Sigmoid colon (tissue), 6 donors: ENCODE measurements at regions not wholly inside any gene's neighbourhood (a gene's known extent, or its start where the extent isn't known, plus 50 kb on each side); places are given as distances from the start of the nearest gene placed in this dataset.

ENCODE experiments used
- DNase-seq: peaks from one replicate; pipeline ENCODE4 v3.0.0-alpha.2; 2019
- H3K27ac ChIP-seq, 4 donors: fragments of 200-600 bp; sonication (generic); one replicate each; pipeline ENCODE4 v1.5.1; 2016 to 2019; ENCODE audit warnings: mild to moderate bottlenecking in 1 of 4
- H3K27me3 ChIP-seq, 3 donors: fragments of 200-600 bp; sonication (generic); one replicate each; pipeline ENCODE4 v1.5.1; 2019; ENCODE audit warnings: mild to moderate bottlenecking in 1 of 3
- H3K36me3 ChIP-seq, 4 donors: fragments of 200-600 bp; sonication (generic); one replicate each; pipeline ENCODE4 v1.5.1; 2016 to 2019
- H3K4me1 ChIP-seq, 4 donors: fragments of 200-600 bp; sonication (generic); one replicate each; pipeline ENCODE4 v1.5.1; 2017 to 2019
- H3K4me3 ChIP-seq, 4 donors: fragments of 200-600 bp; sonication (generic); one replicate each; pipeline ENCODE4 v1.5.1; 2017 to 2019; ENCODE audit warnings: mild to moderate bottlenecking in 2 of 4, moderate library complexity in 1 of 4
- H3K9me3 ChIP-seq, 4 donors: fragments of 200-600 bp in 3 of 4; sonication (generic) in 3 of 4; one replicate each; pipeline versions ENCODE4 v1.5.1 to v1.6.1; 2013 to 2019
- CTCF ChIP-seq, 4 experiments: fragments of 450-650 bp in 3 of 4; fragments of 200-600 bp in 1 of 4; IDR thresholded peaks; one replicate each; pipeline ENCODE4 v1.5.1; 2016 to 2019; ENCODE audit warnings: antibody characterized with exemption in 4 of 4, mild to moderate bottlenecking in 3 of 4, moderate library complexity in 2 of 4
- EP300 ChIP-seq, 4 donors: sonication (generic); formaldehyde crosslinking; IDR thresholded peaks; one replicate each; pipeline ENCODE4 v1.6.1; 2017; ENCODE audit warnings: antibody characterized with exemption in 4 of 4
- POLR2A ChIP-seq, 2 donors: fragments of 450-650 bp; IDR thresholded peaks; one replicate each; pipeline ENCODE4 v1.6.1; 2016; ENCODE audit warnings: antibody characterized with exemption in 2 of 2, mild to moderate bottlenecking in 2 of 2, moderate library complexity in 2 of 2
- POLR2AphosphoS5 ChIP-seq, 4 donors: sonication (generic); formaldehyde crosslinking; IDR thresholded peaks; one replicate each; pipeline ENCODE4 v1.6.1; 2017; ENCODE audit warnings: antibody characterized with exemption in 4 of 4
- WGBS, 2 donors: extraction: QIAGEN DNeasy Blood & Tissue Kit; methylation state at CpG; one replicate each; pipeline ENCODE4 v1.1.7; 2013; 5-methylcytosine and 5-hydroxymethylcytosine counted together
- intact Hi-C: fragments of 100-400 bp; cut with DNase I; formaldehyde crosslinking; loops from one replicate; pipeline ENCODE4 v1.15.1; 2023
- donor health status: healthy with polysubstance abuse.
- donor health status: healthy.

GRCh38 chr7:19368491-19368925 is 223.3 kb upstream of the FERD3L start:
- H3K27ac ChIP-seq = no peak overlapping the region
- WGBS, 2 donors = 89 to 90% methylated on average over 7 of the region's 7 CpGs
- H3K36me3 ChIP-seq = no peaks in the 10 kb centered on the region
- DNase-seq = no peak
- no peak for TF ChIP-seq EP300 (IDR thresholded peaks at IDR 0.05)
- no peak for TF ChIP-seq CTCF (IDR thresholded peaks at IDR 0.05)
- no peak for TF ChIP-seq POLR2A (IDR thresholded peaks at IDR 0.05)
- TF ChIP-seq POLR2AphosphoS5 (IDR thresholded peaks at IDR 0.05) = no peak
- no peaks in the 10 kb centered on the region for H3K4me1 ChIP-seq
- H3K27me3 ChIP-seq = no peaks in the 10 kb centered on the region
- H3K9me3 ChIP-seq = no peaks in the 10 kb centered on the region
- intact Hi-C loops = no loop called here
- no peak overlapping the region for H3K4me3 ChIP-seq

- 17 to 56% methylated on average over 4 of the region's 4 CpGs for WGBS, 2 donors
These were observed 219.7 kb upstream of the FERD3L start for GRCh38 chr7:19364950-19365349.

GRCh38 chr7:19362099-19362498 is 216.9 kb upstream of the FERD3L start:
- Histone ChIP-seq H3K9me3 (no peaks in the 10 kb centered on the region), H3K4me1 (no peaks in the 10 kb centered on the region), H3K27me3 (no peaks in the 10 kb centered on the region), H3K27ac (no peak overlapping the region), H3K4me3 (no peak overlapping the region), H3K36me3 (no peaks in the 10 kb centered on the region)
- WGBS, 2 donors = 88 to 92% methylated on average over 2 of the region's 2 CpGs
- TF ChIP-seq EP300 (IDR thresholded peaks at IDR 0.05) (no peak), CTCF (IDR thresholded peaks at IDR 0.05) (no peak), POLR2AphosphoS5 (IDR thresholded peaks at IDR 0.05) (no peak), POLR2A (IDR thresholded peaks at IDR 0.05) (no peak)
- intact Hi-C loops = no loop called here
- DNase-seq = no peak

More at GRCh38 chr7:19364950-19365349, 219.7 kb upstream of the FERD3L start:
- Histone ChIP-seq H3K9me3 (no peaks in the 10 kb centered on the region), H3K27me3 (no peaks in the 10 kb centered on the region), H3K36me3 (no peaks in the 10 kb centered on the region), H3K4me3 (no peak overlapping the region), H3K4me1 (no peaks in the 10 kb centered on the region), H3K27ac (no peak overlapping the region)
- no peak for DNase-seq
- intact Hi-C loops = no loop called here
- TF ChIP-seq POLR2A (IDR thresholded peaks at IDR 0.05) = no peak
- TF ChIP-seq POLR2AphosphoS5 (IDR thresholded peaks at IDR 0.05) = no peak
- no peak for TF ChIP-seq CTCF (IDR thresholded peaks at IDR 0.05)
- no peak for TF ChIP-seq EP300 (IDR thresholded peaks at IDR 0.05)

- TF ChIP-seq POLR2AphosphoS5 (IDR thresholded peaks at IDR 0.05) = no peak
- no peak for TF ChIP-seq CTCF (IDR thresholded peaks at IDR 0.05)
- no peak for TF ChIP-seq EP300 (IDR thresholded peaks at IDR 0.05)
- no peak for TF ChIP-seq POLR2A (IDR thresholded peaks at IDR 0.05)
- intact Hi-C loops = no loop called here
These were observed 208.0 kb upstream of the FERD3L start for GRCh38 chr7:19353180-19353579.

GRCh38 chr7:19352305-19352695 is 207.1 kb upstream of the FERD3L start:
- no peak for TF ChIP-seq EP300 (IDR thresholded peaks at IDR 0.05)
- no peak for TF ChIP-seq CTCF (IDR thresholded peaks at IDR 0.05)
- TF ChIP-seq POLR2A (IDR thresholded peaks at IDR 0.05) = no peak
- WGBS, 2 donors = 6 to 29% methylated on average over 1 of the region's 1 CpG
- Histone ChIP-seq H3K27me3 (no peaks in the 10 kb centered on the region), H3K27ac (no peak overlapping the region), H3K4me3 (no peak overlapping the region), H3K4me1 (no peaks in the 10 kb centered on the region), H3K9me3 (no peaks in the 10 kb centered on the region), H3K36me3 (no peaks in the 10 kb centered on the region)
- DNase-seq = no peak
- intact Hi-C loops = no loop called here

More at GRCh38 chr7:19353180-19353579, 208.0 kb upstream of the FERD3L start:
- H3K4me1 ChIP-seq = no peaks in the 10 kb centered on the region
- H3K9me3 ChIP-seq = no peaks in the 10 kb centered on the region
- H3K27me3 ChIP-seq = no peaks in the 10 kb centered on the region
- no peak overlapping the region for H3K4me3 ChIP-seq
- H3K27ac ChIP-seq = no peak overlapping the region
- WGBS, 2 donors = 88 to 91% methylated on average over 2 of the region's 2 CpGs
- H3K36me3 ChIP-seq = no peaks in the 10 kb centered on the region
- DNase-seq = no peak
